Activated naive CD4-positive, alpha-beta T cell treated with anti-CD3 and anti-CD28 coated beads, Interleukin-2, amount 50 U/mL, for 72 hours (primary cell): ENCODE measurements at regions not wholly inside any gene's neighbourhood (a gene's known extent, or its start where the extent isn't known, plus 50 kb on each side); places are given as distances from the start of the nearest gene placed in this dataset.

Source experiments
- ATAC-seq, 2 donors: fragments of 150-1000 bp; cut with Tn5 transposase; 2 replicates each; pipeline ENCODE4 v1.10.0; 2021; ENCODE audit warnings: mild to moderate bottlenecking in 2 of 2, moderate library complexity in 2 of 2
- DNase-seq, 2 donors: peaks; one replicate each; pipeline ENCODE4 v3.0.0; 2021 to 2022; ENCODE audit warnings: low spot score in 2 of 2
- H3K27ac Mint-ChIP-seq, 2 donors: one replicate each; pipeline ENCODE4 v1.8.0; 2022; ENCODE audit warnings: mild to moderate bottlenecking in 2 of 2, mixed read lengths in 2 of 2
- H3K36me3 Mint-ChIP-seq, 2 donors: one replicate each; pipeline ENCODE4 v1.8.0; 2022; ENCODE audit warnings: mixed read lengths in 2 of 2
- H3K9me3 Mint-ChIP-seq, 2 donors: one replicate each; pipeline ENCODE4 v1.8.0; 2022; ENCODE audit warnings: mixed read lengths in 2 of 2

DNA sequence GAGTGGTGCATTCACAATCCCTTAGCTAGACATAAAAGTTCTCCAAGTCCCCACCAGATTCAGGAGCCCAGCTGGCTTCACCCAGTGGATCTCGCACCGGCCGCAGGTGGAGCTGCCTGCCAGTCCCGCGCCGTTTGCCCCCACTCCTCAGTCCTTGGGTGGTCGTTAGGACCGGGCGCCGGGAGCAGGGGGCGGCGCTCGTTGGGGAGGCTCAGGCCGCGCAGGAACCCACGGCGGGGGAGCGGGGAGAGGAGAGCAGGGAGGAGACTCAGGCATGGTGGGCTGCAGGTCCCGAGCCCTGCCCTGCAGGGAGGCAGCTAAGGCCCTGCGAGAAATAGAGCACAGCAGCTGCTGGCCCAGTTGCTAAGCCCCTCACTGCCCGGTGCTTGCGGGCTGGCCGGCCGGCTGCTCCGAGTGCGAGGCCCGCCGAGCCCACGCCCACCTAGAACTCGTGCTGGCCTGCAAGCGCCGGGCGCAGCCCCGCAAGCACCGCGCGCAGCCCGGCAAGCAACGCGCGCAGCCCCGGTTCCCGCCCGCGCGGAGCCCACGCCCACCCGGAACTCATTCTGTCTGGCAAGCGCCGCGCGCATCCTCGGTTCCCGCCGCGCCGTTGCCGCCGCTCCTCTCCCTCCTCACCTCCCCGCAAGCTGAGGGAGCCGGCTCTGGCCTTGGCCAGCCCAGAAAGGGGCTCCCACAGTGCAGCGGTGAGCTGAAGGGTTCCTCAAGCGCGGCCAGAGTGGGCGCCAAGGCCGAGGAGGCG lies 153.5 kb downstream of the SLC7A11 start:
- ATAC-seq (no peak), DNase-seq (no peak)
- H3K9me3 Mint-ChIP-seq: no peaks in the 10 kb centered on the region
- H3K27ac Mint-ChIP-seq: no peak overlapping the region
- H3K36me3 Mint-ChIP-seq: no peaks in the 10 kb centered on the region

DNA sequence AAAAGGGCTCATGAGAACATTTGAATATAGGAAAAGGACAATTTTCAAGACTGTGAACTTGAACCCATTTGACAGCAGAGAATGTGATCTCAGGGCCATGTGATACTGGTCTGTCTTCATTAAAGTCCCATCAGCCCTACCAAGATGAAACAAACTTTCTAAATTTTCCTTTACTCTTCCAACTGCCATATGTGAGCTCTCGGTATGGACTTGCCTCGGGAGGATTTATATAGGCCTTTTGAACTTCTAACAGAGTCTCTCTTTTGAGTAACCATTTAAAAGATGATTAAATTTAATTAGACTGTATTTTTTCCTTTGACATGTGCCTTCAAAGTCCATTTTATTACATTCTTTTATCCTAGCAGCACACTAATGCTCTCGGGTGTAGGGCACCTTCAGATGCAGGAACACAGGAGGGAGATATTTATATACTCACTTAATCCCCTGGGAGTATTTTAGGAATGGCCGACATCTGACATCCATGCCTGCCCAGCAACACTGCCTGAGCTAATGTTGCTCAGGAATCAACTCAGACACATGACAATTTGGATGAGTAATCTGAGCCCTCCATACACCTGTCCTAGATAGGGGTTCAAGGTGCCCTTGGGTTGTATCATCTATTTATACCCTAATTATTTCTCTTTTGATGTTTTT lies 155.0 kb downstream of the SLC7A11 start:
- Mint-ChIP-seq H3K9me3 (no peaks in the 10 kb centered on the region), H3K27ac (no peak overlapping the region), H3K36me3 (no peaks in the 10 kb centered on the region)
- no peak for DNase-seq
- ATAC-seq: no peak

DNA sequence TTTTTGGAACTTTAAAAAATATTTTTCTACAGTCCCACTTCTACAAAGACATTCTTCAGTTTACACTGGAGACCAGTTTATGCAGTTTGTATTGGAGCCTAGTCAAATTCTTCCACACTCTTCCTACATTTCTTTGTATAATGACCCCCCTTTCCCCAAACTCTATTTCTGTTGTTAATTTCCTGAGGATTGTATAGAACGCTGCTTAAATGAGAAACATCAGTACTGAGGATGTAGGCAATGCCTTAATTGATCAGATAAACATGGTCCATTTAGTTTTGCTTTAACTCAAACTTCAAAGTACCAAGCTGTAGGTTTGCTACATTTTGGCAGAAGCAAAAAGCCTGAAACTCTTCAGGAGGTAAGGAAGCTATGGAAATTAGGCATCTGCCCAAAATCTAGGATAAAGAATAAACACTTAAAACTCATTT lies 155.5 kb downstream of the SLC7A11 start:
- Mint-ChIP-seq H3K9me3 (no peaks in the 10 kb centered on the region), H3K27ac (no peak overlapping the region), H3K36me3 (no peaks in the 10 kb centered on the region)
- ATAC-seq (no peak), DNase-seq (no peak)

DNA sequence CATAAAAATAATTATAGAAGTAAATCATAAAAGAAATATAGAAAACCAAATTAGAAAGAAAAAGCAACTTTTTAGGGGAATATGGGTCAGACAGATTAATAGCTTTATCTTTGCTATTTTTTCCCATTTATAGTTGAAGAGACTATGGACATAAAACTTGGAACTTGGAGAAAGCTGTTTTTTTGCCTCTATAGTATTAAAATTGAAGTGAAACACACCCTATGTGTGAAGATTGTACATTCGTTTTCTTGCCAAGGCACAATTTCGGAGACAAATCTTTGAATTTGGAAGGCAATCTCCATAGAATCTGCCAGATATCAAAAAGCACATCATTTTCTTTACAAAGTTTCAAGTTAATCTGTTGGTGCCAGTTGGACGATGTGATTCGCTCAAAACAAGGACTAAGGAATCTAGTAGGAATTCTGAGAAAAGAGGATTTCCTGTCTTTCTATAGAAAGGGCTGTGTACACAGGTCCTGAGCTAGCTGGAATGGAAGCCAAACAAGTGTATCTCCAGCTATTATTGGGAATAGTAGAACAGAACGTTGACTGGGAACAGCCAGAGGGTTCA lies 156.3 kb downstream of the SLC7A11 start:
- H3K27ac Mint-ChIP-seq: no peak overlapping the region
- no peaks in the 10 kb centered on the region for H3K9me3 Mint-ChIP-seq
- DNase-seq: no peak
- no peaks in the 10 kb centered on the region for H3K36me3 Mint-ChIP-seq
- ATAC-seq: no peak

DNA sequence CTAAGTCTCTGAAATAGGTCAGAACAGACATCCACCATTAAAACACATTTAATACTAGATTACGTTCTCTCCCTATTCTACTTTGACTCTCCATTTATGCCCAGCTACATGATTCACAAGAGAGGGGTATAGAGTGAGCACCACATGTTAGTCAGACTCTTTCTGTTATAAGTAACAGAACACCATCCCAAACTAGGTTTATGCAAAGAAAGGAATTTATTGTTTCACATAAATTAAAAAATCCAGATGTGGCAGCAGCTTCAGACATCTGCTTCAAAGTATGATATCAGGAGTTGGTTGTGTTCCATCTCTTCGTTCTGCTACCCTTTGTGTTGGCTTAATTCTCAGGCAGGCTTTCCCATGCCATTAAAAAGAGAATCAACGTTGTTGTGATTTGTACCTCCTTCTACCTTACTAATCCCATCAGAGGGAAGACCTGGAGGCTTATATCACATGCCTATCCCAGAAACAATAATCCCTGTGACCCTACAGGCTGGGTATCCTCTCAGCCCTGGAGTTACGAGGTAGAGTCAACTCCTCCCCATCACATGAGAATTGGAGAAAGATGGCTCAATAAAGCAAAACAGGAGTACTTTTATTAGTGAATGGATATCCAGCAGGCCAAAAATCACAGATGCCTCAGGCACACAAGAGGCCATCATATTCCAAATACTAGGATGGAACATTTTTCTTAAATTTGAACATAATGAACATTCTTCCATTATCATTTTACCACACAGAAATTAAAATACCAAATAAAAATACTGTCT lies 163.2 kb downstream of the SLC7A11 start:
- no peak overlapping the region for H3K27ac Mint-ChIP-seq
- ATAC-seq (no peak), DNase-seq (no peak)
- H3K9me3 Mint-ChIP-seq: no peaks in the 10 kb centered on the region
- H3K36me3 Mint-ChIP-seq: no peaks in the 10 kb centered on the region

DNA sequence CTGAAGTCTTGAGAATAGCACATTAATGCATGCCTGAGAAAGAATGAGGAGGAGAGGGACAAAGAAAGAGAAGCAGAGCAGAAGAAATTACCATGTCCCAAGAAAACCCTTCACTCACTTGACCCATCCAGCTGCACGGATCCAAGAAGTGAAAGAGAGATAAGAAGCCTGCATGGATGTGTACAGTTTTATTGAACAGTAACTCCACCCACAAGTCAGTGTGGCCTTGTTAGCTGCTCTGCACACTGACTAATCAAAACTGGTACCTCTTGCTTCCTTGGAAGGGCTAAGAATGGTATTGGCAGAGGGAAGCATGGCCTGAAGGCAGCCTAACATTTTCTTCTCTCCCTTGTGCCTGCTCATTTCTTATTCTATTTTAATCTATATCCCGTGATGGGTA lies 163.9 kb downstream of the SLC7A11 start:
- Mint-ChIP-seq H3K36me3 (no peaks in the 10 kb centered on the region), H3K27ac (no peak overlapping the region), H3K9me3 (no peaks in the 10 kb centered on the region)
- ATAC-seq (no peak), DNase-seq (no peak)

DNA sequence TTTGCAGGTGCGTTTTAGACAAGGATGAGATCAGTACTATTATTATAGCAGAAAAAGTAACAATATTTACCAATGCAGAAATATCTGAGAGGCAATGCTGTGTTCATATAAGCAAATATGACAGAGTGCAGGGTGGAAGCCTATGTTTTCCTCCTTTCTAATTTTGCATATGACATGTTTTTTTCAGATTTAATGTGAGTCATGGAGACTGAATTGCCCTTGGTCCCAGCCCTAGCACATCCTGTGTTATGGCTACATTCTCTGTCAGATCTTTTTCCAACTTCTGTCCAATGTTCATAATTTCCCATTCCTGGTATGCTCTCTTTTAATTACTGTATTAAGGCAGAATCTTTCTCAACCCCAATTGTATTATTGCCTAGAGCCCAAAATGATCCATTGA lies 165.6 kb downstream of the SLC7A11 start:
- ATAC-seq (no peak), DNase-seq (no peak)
- Mint-ChIP-seq H3K9me3 (no peaks in the 10 kb centered on the region), H3K36me3 (no peaks in the 10 kb centered on the region), H3K27ac (no peak overlapping the region)

DNA sequence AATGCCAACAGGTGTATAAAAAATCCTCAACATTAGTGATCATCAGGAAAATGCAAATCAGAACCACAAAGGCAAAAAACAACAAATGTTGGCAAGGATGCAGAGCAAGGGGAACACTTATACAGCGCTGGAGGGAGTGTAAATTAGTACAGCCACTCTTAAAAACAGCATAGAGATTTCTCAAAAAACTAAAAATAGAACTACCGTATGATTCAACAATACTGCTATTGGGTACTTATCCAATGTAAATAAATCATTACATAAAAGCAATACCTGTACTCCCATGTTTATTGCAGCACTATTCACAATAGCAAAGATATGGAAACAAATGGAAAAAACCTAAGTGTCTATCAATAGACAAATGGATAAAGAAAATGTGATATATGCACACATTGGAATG lies 171.3 kb downstream of the SLC7A11 start:
- no peaks in the 10 kb centered on the region for H3K36me3 Mint-ChIP-seq
- H3K27ac Mint-ChIP-seq: no peak overlapping the region
- ATAC-seq (no peak), DNase-seq (no peak)
- H3K9me3 Mint-ChIP-seq: peaks cover 8 to 10% of the 10 kb centered on the region in 2 donors

DNA sequence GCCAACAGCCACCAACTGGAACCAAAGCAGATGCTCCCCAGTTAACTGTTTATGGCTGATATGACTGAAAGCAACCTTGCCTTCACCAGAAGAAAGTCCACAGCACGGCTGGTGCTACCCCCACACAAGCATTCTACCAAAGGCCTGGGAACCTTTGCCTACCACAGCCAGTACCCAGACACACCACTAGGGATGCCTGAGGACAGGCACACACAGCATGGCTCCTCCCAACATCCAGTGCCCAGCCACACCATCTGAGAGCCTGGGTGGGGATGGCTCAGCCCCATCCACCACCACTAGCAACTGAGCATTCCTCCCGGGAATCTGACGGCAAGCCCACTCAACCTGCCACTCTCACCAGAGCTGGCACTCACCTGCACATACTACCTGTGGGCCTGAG lies 178.6 kb downstream of the SLC7A11 start:
- no peak overlapping the region for H3K27ac Mint-ChIP-seq
- H3K36me3 Mint-ChIP-seq: peaks cover 0 to 6% of the 10 kb centered on the region in 2 donors
- H3K9me3 Mint-ChIP-seq: peaks cover 10 to 18% of the 10 kb centered on the region in 2 donors
- ATAC-seq (no peak), DNase-seq (no peak)

DNA sequence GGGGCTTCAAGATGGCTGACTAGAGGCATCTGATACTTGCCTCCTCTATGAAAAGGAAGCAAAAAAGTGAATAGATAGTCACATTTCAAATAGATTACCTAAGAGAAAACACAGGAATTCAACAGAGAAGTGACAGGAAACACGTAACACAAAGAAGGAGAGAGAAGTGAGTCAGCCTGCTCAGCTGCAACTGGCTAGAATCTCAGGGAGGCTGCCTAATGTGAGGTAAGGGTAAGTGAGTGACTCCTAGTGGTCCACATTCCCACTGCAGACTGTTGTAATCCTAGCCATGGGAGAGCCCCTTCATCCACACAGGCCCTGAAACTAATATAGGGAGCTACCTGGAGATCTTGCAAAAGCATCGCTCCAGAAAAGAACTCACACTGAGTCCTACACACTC lies 179.2 kb downstream of the SLC7A11 start:
- no peak overlapping the region for H3K27ac Mint-ChIP-seq
- no peak for DNase-seq
- peaks cover 0 to 6% of the 10 kb centered on the region in 2 donors for H3K36me3 Mint-ChIP-seq
- H3K9me3 Mint-ChIP-seq: peaks cover 10 to 22% of the 10 kb centered on the region in 2 donors
- no peak for ATAC-seq

DNA sequence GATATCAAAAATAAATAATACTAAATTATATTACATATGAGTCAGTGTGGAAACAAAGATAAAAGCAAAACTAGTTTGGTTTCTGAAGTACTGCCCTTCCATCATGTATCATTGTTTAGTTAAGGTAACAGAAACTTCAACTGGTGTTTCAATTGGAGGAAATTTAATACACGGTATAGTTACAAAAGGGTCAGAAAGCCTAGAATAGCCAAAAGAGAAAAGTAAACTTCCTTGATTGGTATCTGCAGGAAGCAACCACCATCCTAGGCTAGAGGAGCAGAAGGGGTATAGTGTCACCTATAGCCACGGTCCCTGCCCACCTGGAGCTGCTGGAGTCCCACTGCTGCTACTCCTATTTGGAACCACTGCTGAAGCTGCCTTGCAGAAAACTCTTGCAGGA lies 185.6 kb downstream of the SLC7A11 start:
- Mint-ChIP-seq H3K27ac (no peak overlapping the region), H3K36me3 (no peaks in the 10 kb centered on the region), H3K9me3 (peaks cover 0 to 9% of the 10 kb centered on the region in 2 donors)
- ATAC-seq (no peak), DNase-seq (no peak)

DNA sequence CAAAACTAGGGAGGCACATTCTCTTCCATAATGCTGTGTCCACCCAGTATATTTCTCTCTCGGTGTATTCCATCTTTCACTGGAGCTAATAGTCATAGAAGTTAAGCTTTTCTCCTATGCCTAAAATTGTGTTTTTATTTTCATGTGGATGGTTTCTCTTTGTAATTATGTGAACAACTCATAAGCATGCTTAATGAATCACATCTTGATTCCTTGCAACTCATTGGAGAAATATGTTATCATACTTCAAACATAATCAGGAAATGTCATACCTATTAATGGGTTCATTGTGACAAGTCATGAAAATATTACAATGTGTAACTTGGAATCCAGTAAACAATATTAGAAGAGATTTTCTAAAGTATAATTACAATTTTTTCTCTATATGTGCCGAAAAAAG lies 186.3 kb downstream of the SLC7A11 start:
- peaks cover 0 to 7% of the 10 kb centered on the region in 2 donors for H3K9me3 Mint-ChIP-seq
- H3K36me3 Mint-ChIP-seq: no peaks in the 10 kb centered on the region
- no peak overlapping the region for H3K27ac Mint-ChIP-seq
- no peak for ATAC-seq
- no peak for DNase-seq

DNA sequence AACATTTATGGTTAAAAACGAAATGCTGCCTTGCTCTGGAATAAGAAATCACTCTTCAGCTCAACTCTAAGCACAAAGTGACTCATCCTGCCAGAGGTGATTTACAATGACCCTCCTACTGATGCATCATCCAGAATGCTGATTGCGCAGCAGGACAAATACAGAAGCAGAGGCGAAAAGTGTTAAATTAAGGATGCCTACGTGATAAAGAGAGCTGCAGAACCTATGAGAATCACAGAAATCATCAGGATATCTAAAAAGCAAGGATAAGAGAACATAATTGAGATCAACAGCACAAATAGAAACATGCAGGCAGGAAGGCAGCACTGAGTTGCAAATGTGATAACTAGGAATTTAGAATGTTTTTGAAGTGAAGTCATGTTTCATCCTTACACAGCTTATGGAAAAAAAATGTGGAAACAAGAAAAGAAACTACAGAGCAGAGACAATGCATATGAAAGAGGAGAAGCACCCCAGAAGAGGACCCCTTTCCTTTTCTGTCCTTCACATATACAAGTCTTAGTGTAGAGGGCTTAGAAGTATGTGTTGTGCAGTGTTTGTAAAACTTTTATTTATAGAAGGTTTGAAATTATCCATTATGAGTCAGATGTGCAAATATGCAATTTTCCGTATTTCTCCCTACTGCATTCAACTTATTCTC lies 188.4 kb downstream of the SLC7A11 start:
- no peak for DNase-seq
- no peaks in the 10 kb centered on the region for H3K36me3 Mint-ChIP-seq
- peaks cover 0 to 4% of the 10 kb centered on the region in 2 donors for H3K9me3 Mint-ChIP-seq
- no peak for ATAC-seq
- no peak overlapping the region for H3K27ac Mint-ChIP-seq

DNA sequence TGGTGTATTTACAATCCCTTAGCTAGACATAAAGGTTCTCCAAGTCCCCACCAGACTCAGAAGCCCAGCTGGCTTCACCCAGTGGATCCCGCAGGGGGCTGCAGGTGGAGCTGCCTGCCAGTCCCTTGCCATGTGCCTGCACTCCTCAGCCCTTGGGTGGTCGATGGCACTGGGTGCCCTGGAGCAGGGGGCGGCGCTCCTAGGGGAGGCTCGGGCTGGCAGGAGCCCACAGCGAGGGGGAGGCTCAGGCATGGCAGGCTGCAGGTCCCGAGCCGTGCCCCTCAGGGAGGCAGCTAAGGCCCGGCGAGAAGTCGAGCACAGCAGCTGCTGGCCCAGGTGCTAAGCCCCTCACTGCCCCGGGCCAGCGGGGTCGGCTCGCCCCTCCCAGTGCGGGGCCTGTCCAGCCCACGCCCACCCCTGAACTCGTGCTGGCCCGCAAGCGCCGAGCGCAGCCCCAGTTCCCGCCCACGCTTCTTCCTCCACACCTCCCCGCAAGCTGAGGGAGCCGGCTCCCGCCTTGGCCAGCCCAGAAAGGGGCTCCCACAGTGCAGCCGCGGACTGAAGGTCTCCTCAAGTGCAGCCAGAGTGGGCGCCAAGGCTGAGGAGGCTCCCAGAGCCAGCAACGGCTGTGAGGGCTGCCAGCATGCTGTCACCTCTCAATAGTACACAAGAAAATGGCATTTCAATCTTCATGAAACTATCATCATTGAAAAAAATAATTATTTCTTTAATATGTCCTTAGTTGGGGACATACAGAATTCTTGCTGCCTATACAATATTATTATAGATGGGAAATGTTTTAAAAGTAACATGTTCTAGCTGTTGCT lies 189.1 kb downstream of the SLC7A11 start:
- Mint-ChIP-seq H3K27ac (peak overlapping the region in 1 of 2 donors; percentile 55), H3K36me3 (no peaks in the 10 kb centered on the region), H3K9me3 (no peaks in the 10 kb centered on the region)
- no peak for DNase-seq
- no peak for ATAC-seq

DNA sequence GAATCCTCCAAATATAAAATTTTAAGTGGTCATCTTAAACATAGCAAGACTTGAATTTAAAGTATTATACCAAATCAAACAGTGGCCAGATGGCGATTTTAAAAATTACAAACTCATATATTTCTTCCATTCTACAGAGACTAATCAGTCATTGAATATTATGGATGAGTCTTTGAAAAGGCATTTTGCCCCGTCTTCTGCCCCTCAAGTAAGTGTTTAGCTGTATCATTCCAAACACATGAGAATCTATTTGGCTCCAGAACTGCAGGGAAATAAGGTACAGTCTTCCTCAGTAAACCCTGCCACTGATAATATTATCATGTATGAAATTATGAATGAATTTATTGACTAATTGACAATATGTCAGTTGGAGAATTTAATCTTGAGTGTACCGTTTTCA lies 191.0 kb downstream of the SLC7A11 start:
- no peak overlapping the region for H3K27ac Mint-ChIP-seq
- DNase-seq (no peak), ATAC-seq (no peak)
- no peaks in the 10 kb centered on the region for H3K36me3 Mint-ChIP-seq
- H3K9me3 Mint-ChIP-seq: no peaks in the 10 kb centered on the region

DNA sequence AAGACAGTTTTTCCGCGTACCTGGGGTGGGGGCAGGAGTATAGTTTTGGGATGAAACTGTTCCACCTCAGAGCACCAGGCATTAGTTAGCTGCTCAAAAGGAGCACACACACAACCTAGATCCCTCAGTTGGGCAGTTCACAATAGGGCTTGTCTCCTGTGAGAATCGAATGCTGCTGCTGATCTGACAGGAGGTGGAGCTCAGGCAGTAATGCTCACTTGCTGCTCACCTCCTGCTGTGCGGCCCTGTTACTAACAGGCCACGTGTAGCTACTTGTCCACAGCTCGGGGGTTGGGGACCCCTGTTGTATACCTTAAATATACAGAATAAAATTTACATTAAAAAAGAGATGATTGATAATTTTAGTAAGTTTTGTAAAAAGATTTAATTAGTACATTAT lies 191.5 kb downstream of the SLC7A11 start:
- H3K9me3 Mint-ChIP-seq: no peaks in the 10 kb centered on the region
- no peak overlapping the region for H3K27ac Mint-ChIP-seq
- no peaks in the 10 kb centered on the region for H3K36me3 Mint-ChIP-seq
- ATAC-seq (no peak), DNase-seq (no peak)
